Esophagus muscularis mucosa (tissue), 4 donors: ENCODE measurements at regions not wholly inside any gene's neighbourhood (a gene's known extent, or its start where the extent isn't known, plus 50 kb on each side); places are given as distances from the start of the nearest gene placed in this dataset.
"Not testable (repeated sequence)": the region's sequence is repeated elsewhere in the genome, so short reads cannot be mapped to it uniquely, and the experiment has no call there.

Experiments used
- DNase-seq: peaks from one replicate; pipeline ENCODE4 v3.0.0-alpha.2; 2017; ENCODE audit errors: extremely low spot score
- H3K27ac ChIP-seq, 4 donors: fragments of 200-600 bp; sonication (generic); replicated peaks in 1 of 4; 1 replicate in 3 of 4; 2 replicates in 1 of 4; pipeline ENCODE4 v1.5.1; 2016 to 2019; ENCODE audit warnings: mild to moderate bottlenecking in 1 of 4
- H3K27me3 ChIP-seq, 4 donors: fragments of 200-600 bp; sonication (generic); one replicate each; pipeline versions ENCODE4 v1.5.1 to v1.6.0; 2016 to 2019
- H3K36me3 ChIP-seq, 4 donors: fragments of 200-600 bp; sonication (generic); one replicate each; pipeline ENCODE4 v1.5.1; 2016 to 2019
- H3K4me1 ChIP-seq, 4 donors: fragments of 200-600 bp; sonication (generic); one replicate each; pipeline ENCODE4 v1.5.1; 2016 to 2019
- H3K4me3 ChIP-seq, 4 donors: fragments of 200-600 bp; sonication (generic); 1 replicate in 2 of 4; 2 replicates in 2 of 4; pipeline ENCODE4 v1.5.1; 2016 to 2019; ENCODE audit warnings: mild to moderate bottlenecking in 4 of 4, moderate library complexity in 1 of 4
- H3K9me3 ChIP-seq, 4 donors: fragments of 200-600 bp; sonication (generic); 1 replicate in 3 of 4; 2 replicates in 1 of 4; pipeline ENCODE4 v1.5.1; 2016 to 2019
- CTCF ChIP-seq, 3 experiments: fragments of 200-600 bp in 2 of 3; fragments of 450-650 bp in 1 of 3; sonication (generic) in 2 of 3; IDR thresholded peaks; one replicate each; pipeline ENCODE4 v1.5.1; 2017 to 2019; ENCODE audit warnings: antibody characterized with exemption in 3 of 3, mild to moderate bottlenecking in 2 of 3, moderate library complexity in 1 of 3
- EP300 ChIP-seq: sonication (generic); formaldehyde crosslinking; IDR thresholded peaks from one replicate; pipeline ENCODE4 v1.6.1; 2017; ENCODE audit warnings: antibody characterized with exemption
- POLR2A ChIP-seq: fragments of 450-650 bp; IDR thresholded peaks from one replicate; pipeline ENCODE4 v1.6.1; 2017; ENCODE audit warnings: antibody characterized with exemption, moderate library complexity, mild to moderate bottlenecking, low read depth
- POLR2AphosphoS5 ChIP-seq, 2 donors: sonication (generic); formaldehyde crosslinking; IDR thresholded peaks; one replicate each; pipeline ENCODE4 v1.6.1; 2017; ENCODE audit warnings: antibody characterized with exemption in 2 of 2
- WGBS: methylation state at CpG from one replicate; pipeline ENCODE4 v1.1.5; 2018; 5-methylcytosine and 5-hydroxymethylcytosine counted together
- intact Hi-C: fragments of 100-400 bp; cut with DNase I; formaldehyde crosslinking; loops from one replicate; pipeline ENCODE4 v1.15.1; 2023

- H3K27ac ChIP-seq = no peak overlapping the region
- no peaks in the 10 kb centered on the region for H3K9me3 ChIP-seq
- DNase-seq = no peak
- H3K27me3 ChIP-seq = no peaks in the 10 kb centered on the region
- H3K4me3 ChIP-seq = no peak overlapping the region
- H3K36me3 ChIP-seq = no peaks in the 10 kb centered on the region
- 92% methylated on average over 1 of the region's 1 CpG for WGBS
- no peaks in the 10 kb centered on the region for H3K4me1 ChIP-seq
- intact Hi-C loops = no loop called here
- TF ChIP-seq EP300 (no peak), POLR2A (no peak), POLR2AphosphoS5 (IDR thresholded peaks at IDR 0.05) (no peak), CTCF (IDR thresholded peaks at IDR 0.05) (no peak)
These were observed 347.7 kb downstream of the OTUD1 start for GRCh38 chr10:23786594-23786993.

DNA sequence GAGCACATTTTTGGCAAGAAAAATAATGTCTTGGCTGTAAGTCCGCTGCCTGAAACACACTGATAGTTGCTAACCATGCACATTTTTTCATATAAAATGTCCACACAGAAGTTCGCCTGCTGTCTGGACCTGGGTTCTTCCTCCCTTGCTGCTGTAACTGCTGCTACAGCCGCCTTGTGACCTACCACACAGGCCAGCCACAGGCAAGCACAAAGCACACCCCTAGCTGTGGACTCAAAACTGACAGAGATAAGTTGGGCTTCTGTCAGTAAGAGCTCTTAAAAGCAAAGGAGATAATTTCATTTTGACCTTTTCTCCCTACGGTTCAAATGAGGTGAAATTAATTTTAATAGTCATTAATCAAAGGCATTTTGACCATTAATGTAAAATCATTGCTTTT, 354.7 kb downstream of the OTUD1 start:
- whole genome bisulfite sequencing = 50% methylated on average over 4 of the region's 4 CpGs

GRCh38 chr10:23797452-23797851, 358.6 kb downstream of the OTUD1 start:
- H3K36me3 ChIP-seq, H3K27me3 ChIP-seq, H3K4me1 ChIP-seq, H3K9me3 ChIP-seq, DNase-seq, H3K27ac ChIP-seq, H3K4me3 ChIP-seq, intact Hi-C loops: not testable (repeated sequence)
- 59% methylated on average over 4 of the region's 4 CpGs for WGBS

More for the DNA sequence above, 354.7 kb downstream of the OTUD1 start:
- intact Hi-C loops = no loop called here
- DNase-seq = no peak
- no peak overlapping the region for H3K27ac ChIP-seq
- no peaks in the 10 kb centered on the region for H3K4me1 ChIP-seq
- no peaks in the 10 kb centered on the region for H3K27me3 ChIP-seq
- H3K9me3 ChIP-seq = no peaks in the 10 kb centered on the region
- no peaks in the 10 kb centered on the region for H3K36me3 ChIP-seq
- no peak overlapping the region for H3K4me3 ChIP-seq
- no peak for TF ChIP-seq EP300
- TF ChIP-seq POLR2A = no peak
- TF ChIP-seq POLR2AphosphoS5 (IDR thresholded peaks at IDR 0.05) = no peak
- TF ChIP-seq CTCF (IDR thresholded peaks at IDR 0.05) = no peak

- TF ChIP-seq EP300 (no peak), POLR2A (no peak), POLR2AphosphoS5 (IDR thresholded peaks at IDR 0.05) (no peak), CTCF (IDR thresholded peaks at IDR 0.05) (no peak)
These were observed 365.2 kb downstream of the OTUD1 start for GRCh38 chr10:23804125-23804524.

GRCh38 chr10:23813687-23814086, 374.8 kb downstream of the OTUD1 start:
- 80% methylated on average over 3 of the region's 3 CpGs for WGBS
- DNase-seq = no peak
- Histone ChIP-seq H3K36me3 (no peaks in the 10 kb centered on the region), H3K9me3 (no peaks in the 10 kb centered on the region), H3K27ac (no peak overlapping the region), H3K4me1 (no peaks in the 10 kb centered on the region), H3K4me3 (no peak overlapping the region), H3K27me3 (no peaks in the 10 kb centered on the region)
- TF ChIP-seq POLR2A (no peak), CTCF (IDR thresholded peaks at IDR 0.05) (no peak), POLR2AphosphoS5 (IDR thresholded peaks at IDR 0.05) (no peak), EP300 (no peak)
- intact Hi-C loops = no loop called here

More at GRCh38 chr10:23804125-23804524, 365.2 kb downstream of the OTUD1 start:
- WGBS = 52% methylated on average over 2 of the region's 2 CpGs
- Histone ChIP-seq H3K4me1 (no peaks in the 10 kb centered on the region), H3K36me3 (no peaks in the 10 kb centered on the region), H3K9me3 (no peaks in the 10 kb centered on the region), H3K27me3 (no peaks in the 10 kb centered on the region), H3K4me3 (no peak overlapping the region), H3K27ac (no peak overlapping the region)
- no peak for DNase-seq
- intact Hi-C loops = no loop called here
